ENCODE measurements at regions not wholly inside any gene's neighbourhood (a gene's known extent, or its start where the extent isn't known, plus 50 kb on each side); places are given as distances from the start of the nearest gene placed in this dataset.

GRCh38 chr2:6506361-6506794 lies 359.3 kb downstream of the CMPK2 start:
- TF ChIP-seq, protein P1, sequence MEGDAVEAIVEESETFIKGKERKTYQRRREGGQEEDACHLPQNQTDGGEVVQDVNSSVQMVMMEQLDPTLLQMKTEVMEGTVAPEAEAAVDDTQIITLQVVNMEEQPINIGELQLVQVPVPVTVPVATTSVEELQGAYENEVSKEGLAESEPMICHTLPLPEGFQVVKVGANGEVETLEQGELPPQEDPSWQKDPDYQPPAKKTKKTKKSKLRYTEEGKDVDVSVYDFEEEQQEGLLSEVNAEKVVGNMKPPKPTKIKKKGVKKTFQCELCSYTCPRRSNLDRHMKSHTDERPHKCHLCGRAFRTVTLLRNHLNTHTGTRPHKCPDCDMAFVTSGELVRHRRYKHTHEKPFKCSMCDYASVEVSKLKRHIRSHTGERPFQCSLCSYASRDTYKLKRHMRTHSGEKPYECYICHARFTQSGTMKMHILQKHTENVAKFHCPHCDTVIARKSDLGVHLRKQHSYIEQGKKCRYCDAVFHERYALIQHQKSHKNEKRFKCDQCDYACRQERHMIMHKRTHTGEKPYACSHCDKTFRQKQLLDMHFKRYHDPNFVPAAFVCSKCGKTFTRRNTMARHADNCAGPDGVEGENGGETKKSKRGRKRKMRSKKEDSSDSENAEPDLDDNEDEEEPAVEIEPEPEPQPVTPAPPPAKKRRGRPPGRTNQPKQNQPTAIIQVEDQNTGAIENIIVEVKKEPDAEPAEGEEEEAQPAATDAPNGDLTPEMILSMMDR (IDR thresholded peaks at IDR 0.05), result no peak
- TF ChIP-seq EZH2 (IDR thresholded peaks at IDR 0.05; ENCODE audit: borderline replicate concordance, insufficient read depth, low read depth, low read length, poor library complexity, severe bottlenecking), result no peak

Measured in B cell (primary cell).